ENCODE measurements at regions not wholly inside any gene's neighbourhood (a gene's known extent, or its start where the extent isn't known, plus 50 kb on each side); places are given as distances from the start of the nearest gene placed in this dataset.

DNA sequence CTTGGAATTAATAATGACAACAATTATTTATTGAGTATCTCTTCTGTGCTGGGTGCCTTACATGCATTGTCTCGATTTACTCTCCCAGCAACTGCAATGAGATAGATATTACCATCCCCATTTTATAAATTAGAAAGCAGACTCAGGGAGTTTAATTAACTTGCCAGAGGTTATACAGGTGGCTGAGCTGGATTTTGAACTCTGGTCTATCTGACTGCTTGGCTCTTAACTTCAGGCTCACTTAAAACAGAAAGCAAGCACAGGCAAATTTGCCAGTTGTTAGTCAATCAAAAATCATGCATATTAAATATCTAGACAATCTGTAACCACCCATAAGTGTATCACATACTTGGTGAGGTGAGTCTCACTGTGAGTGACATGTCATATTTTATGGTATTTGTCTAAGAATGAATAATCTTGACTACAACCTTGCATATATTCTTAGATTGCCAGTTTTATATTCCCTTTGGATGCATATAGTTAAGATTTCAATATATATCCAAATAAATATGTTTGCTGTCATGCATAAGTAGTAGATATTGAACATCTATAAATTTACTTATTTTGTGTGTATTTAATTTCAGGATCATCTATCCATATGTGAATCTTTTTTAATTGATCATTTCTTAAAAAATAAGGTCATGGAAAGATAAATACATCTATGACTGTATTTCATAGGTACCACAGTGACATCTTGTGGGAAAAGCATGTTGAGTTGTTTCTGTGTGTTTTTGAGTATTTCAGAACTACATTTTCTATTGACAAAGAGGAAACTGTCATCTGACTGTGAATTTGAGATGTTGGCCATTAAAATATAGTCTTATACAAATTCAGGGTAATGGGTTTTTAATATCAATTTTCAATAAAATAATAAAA lies 112.0 kb upstream of the ARHGAP42 start:
- no peak for TF ChIP-seq POLR2A (IDR thresholded peaks at IDR 0.05)
- TF ChIP-seq, protein P1, sequence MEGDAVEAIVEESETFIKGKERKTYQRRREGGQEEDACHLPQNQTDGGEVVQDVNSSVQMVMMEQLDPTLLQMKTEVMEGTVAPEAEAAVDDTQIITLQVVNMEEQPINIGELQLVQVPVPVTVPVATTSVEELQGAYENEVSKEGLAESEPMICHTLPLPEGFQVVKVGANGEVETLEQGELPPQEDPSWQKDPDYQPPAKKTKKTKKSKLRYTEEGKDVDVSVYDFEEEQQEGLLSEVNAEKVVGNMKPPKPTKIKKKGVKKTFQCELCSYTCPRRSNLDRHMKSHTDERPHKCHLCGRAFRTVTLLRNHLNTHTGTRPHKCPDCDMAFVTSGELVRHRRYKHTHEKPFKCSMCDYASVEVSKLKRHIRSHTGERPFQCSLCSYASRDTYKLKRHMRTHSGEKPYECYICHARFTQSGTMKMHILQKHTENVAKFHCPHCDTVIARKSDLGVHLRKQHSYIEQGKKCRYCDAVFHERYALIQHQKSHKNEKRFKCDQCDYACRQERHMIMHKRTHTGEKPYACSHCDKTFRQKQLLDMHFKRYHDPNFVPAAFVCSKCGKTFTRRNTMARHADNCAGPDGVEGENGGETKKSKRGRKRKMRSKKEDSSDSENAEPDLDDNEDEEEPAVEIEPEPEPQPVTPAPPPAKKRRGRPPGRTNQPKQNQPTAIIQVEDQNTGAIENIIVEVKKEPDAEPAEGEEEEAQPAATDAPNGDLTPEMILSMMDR (IDR thresholded peaks at IDR 0.05) = peak in 1 of 6 experiments; percentile 27
